K562 (cell line): ENCODE measurements at regions not wholly inside any gene's neighbourhood (a gene's known extent, or its start where the extent isn't known, plus 50 kb on each side); places are given as distances from the start of the nearest gene placed in this dataset.

Experiments
- AFF1 ChIP-seq, 2 experiments: fragments of 450-650 bp; IDR thresholded peaks; 2 replicates each; pipeline ENCODE4 v1.6.1; 2018; ENCODE audit warnings: mild to moderate bottlenecking in 2 of 2, low read depth in 1 of 2; ENCODE audit not compliant: partially characterized antibody in 2 of 2
- CREB1 ChIP-seq, 2 experiments: sonication (generic) in 1 of 2; formaldehyde crosslinking in 1 of 2; IDR thresholded peaks; 2 replicates each; pipeline versions ENCODE4 v1.6.1 to v1.8.0; 2012 to 2022; ENCODE audit warnings: inconsistent platforms in 1 of 2, mild to moderate bottlenecking in 1 of 2, missing genetic modification reagents in 1 of 2, moderate library complexity in 1 of 2
- CREBBP ChIP-seq: IDR thresholded peaks from one replicate; pipeline ENCODE4 v1.6.1; 2012; ENCODE audit warnings: low read depth, mild to moderate bottlenecking, control low read depth, inconsistent platforms, low read length
- HBP1 ChIP-seq: fragments of 450-650 bp; formaldehyde crosslinking; IDR thresholded peaks from 2 replicates; pipeline ENCODE4 v1.4.0; 2022; ENCODE audit warnings: missing genetic modification characterization
- HNRNPL ChIP-seq: fragments of 200-400 bp; formaldehyde crosslinking; IDR thresholded peaks from 2 replicates; pipeline ENCODE4 v1.6.1; 2017; ENCODE audit warnings: low read depth, mild to moderate bottlenecking, low read length
- HNRNPUL1 ChIP-seq: fragments of 200-400 bp; formaldehyde crosslinking; IDR thresholded peaks from 2 replicates; pipeline ENCODE4 v1.6.1; 2017; ENCODE audit warnings: low read length
- JUNB ChIP-seq: fragments of 450-650 bp; formaldehyde crosslinking; conservative IDR thresholded peaks from 2 replicates; pipeline ENCODE4 v1.4.0; 2020; ENCODE audit warnings: mild to moderate bottlenecking
- KDM4B ChIP-seq, 2 experiments: fragments of 450-650 bp in 1 of 2; sonication (generic) in 1 of 2; IDR thresholded peaks; 2 replicates each; pipeline ENCODE4 v1.6.1; 2016 to 2017; ENCODE audit warnings: borderline replicate concordance in 2 of 2, antibody characterized with exemption in 1 of 2, low read depth in 1 of 2, mild to moderate bottlenecking in 1 of 2
- POLR2AphosphoS2 ChIP-seq: IDR thresholded peaks from 2 replicates; pipeline ENCODE4 v1.6.1; 2012; ENCODE audit warnings: low read length, improper control_type of control experiment
- RREB1 ChIP-seq: fragments of 250-450 bp; sonication (Bioruptor Pico); IDR thresholded peaks from 2 replicates; pipeline ENCODE4 v1.4.0; 2020
- SMARCB1 ChIP-seq: IDR thresholded peaks from 2 replicates; pipeline ENCODE4 v1.6.1; 2011; ENCODE audit warnings: improper control_type of control experiment, low read depth; ENCODE audit not compliant: insufficient read length
- THRA ChIP-seq: fragments of 450-650 bp; IDR thresholded peaks from 2 replicates; pipeline ENCODE4 v1.6.1; 2017; ENCODE audit warnings: mild to moderate bottlenecking, moderate library complexity

GRCh38 chr1:113246929-113247328 lies 143.4 kb upstream of the MAGI3 start (continued):
- no peak for TF ChIP-seq RREB1
- TF ChIP-seq CREB1 (IDR thresholded peaks at IDR 0.05) = no peak
- no peak for TF ChIP-seq CREB1 (CRISPR knock-in tag; IDR thresholded peaks at IDR 0.05)
- TF ChIP-seq HNRNPUL1 = no peak
- no peak for TF ChIP-seq SMARCB1
- no peak for TF ChIP-seq HBP1
- TF ChIP-seq POLR2AphosphoS2 = no peak
- TF ChIP-seq JUNB (CRISPR knock-in tag) = no peak
- no peak for TF ChIP-seq KDM4B (IDR thresholded peaks at IDR 0.05; ENCODE audit: borderline replicate concordance in 2 of 2, low read depth in 1 of 2)
- no peak for TF ChIP-seq CREBBP
- TF ChIP-seq AFF1 (IDR thresholded peaks at IDR 0.05; ENCODE audit: low read depth in 1 of 2, partially characterized antibody in 2 of 2) = no peak
- TF ChIP-seq HNRNPL = no peak
- no peak for TF ChIP-seq THRA
